NCI-H2081 (cell line): ENCODE measurements at regions not wholly inside any gene's neighbourhood (a gene's known extent, or its start where the extent isn't known, plus 50 kb on each side); places are given as distances from the start of the nearest gene placed in this dataset.
"Not testable (repeated sequence)": the region's sequence is repeated elsewhere in the genome, so short reads cannot be mapped to it uniquely, and the experiment has no call there.

Experiments
- DNase-seq, 2 experiments: peaks; one replicate each; lab custom pipeline; 2025; lab: John Stamatoyannopoulos, UW

DNA sequence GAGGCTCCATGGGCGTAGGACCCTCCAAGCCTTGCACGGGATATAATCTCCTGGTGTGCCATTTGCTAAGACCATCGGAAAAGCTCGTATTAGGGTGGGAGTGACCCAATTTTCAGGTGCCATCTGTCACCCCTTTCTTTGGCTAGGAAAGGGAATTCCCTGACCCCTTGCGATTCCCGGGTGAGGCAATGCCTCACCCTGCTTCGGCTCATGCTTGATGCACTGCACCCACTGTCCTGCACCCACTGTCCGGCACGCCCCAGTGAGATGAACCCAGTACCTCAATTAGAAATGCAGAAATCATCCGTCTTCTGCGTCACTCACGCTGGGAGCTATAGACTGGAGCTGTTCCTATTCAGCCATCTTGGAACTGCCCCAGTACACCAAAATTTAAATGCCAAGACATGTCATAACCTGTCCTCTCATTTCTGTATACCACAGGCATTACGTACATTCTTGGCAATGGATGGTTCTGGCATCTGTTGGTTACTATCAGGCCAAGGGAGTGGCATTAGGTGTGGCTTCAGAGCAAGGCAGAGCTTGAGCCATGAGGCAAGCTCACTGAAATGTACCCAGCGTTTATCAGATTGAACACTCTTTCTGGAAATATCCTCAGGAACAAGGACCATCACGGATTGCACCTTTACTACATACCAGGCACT is 95.4 kb upstream of the GALNT18 start:
- no peak for DNase-seq

DNA sequence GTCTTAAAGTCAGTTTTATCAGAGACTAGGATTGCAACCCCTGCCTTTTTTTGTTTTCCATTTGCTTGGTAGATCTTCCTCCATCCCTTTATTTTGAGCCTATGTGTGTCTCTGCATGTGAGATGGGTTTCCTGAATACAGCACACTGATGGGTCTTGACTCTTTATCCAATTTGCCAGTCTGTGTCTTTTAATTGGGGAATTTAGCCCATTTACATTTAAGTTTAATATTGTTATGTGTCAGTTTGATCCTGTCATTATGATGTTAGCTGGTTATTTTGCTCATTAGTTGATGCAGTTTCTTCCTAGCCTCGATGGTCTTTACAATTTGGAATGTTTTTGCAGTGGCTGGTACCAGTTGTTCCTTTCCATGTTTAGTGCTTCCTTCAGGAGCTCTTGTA is 93.3 kb upstream of the GALNT18 start:
- DNase-seq, result not testable (repeated sequence)

DNA sequence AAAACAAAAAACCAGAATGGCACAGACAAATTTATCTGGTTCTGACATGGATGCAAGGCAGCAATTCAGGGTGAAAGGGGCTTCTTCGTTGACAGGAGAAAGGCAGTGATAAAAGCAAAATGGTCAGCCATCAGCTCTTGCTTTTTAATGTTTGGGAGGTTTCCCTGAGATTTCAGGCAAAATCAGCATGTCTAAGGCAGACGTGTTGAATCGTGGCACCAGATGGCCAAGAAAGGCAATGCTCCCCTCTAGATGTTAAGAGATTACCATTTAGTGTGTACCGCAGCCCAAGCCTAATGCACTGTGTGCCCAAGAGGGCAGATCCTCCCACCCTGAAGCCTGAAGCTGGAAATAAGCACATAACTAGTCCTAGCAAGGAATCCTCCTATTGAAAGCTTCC is 88.8 kb upstream of the GALNT18 start:
- no peak for DNase-seq

DNA sequence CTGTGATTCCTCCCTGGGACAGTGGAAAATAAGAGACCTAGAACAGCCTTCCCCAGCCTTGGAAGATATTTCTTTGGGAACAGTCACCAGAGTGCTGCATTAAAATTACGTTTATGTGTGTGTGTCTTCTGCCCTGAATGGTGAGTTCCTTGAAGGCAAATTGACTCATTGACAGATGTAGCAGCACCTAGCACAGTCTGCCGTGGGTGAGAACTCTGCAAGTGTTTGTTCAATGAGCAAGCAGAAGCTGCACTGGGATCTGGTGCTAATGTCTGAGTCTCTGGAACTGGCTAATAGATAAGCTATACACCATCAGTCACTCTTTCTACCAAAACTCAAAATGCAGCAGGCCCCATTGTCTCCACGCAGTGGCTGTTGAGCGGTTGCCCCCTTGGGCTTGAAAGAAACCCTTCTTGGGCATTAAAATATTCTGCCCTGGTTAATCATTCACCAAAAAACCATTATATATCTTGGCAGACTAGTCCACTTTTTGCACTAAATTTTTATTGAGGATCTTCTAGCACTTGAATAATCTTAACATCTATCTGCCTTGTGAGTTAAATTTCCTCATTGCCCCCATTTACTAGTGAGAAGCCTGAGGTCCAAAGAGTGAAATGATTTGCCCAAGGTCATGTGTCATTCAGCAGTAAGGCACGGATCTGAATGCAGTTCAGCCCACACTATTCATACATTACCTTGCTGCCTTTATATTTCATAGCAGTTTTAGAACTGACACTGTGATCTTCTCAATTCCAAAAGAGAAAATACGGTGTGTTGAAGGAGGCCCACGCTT is 87.8 kb upstream of the GALNT18 start:
- DNase-seq, result no peak

DNA sequence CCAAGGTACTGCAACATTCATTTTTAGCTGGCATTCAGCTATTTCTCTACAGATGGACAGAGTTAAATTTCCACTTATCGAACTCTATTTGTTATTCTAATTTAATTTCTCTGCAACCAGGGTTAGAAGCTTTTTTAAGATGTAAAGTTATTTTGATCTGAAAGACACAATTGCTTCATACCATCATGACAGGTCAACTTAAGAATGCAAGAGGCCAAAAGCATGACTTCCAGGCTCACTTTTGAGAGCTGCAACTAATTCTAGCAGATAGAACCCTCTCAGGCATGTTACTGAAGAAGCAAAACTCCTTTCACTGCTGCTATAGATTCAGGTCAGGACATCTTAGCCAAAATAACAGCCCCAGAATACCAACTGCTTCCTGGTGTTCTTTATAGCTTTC is 86.5 kb upstream of the GALNT18 start:
- no peak for DNase-seq

- DNase-seq, result no peak
Observed at GRCh38 chr11:11706028-11706427, 84.2 kb upstream of the GALNT18 start.

GRCh38 chr11:11703885-11704284 is 82.1 kb upstream of the GALNT18 start:
- no peak for DNase-seq

- no peak for DNase-seq
Observed at GRCh38 chr11:11701070-11701469, 79.3 kb upstream of the GALNT18 start.

DNA sequence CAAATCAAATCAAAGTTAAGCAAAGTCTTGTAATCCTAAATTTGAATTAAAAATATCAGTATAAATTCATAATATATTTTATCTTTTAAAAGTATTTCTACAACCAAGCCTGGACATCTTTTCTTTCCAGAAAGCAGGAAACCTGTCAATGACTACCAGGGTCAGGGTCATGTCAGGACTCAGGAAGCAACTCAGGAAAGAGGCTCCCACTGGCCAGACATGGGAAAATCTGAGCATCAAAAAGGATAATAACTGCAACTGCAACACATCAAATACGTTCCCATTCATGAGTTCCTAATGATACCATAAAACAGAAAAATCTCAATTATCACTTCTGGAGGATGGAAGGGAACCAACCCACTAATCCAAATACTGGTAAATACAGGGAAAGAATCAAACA is 76.0 kb upstream of the GALNT18 start:
- no peak for DNase-seq

DNA sequence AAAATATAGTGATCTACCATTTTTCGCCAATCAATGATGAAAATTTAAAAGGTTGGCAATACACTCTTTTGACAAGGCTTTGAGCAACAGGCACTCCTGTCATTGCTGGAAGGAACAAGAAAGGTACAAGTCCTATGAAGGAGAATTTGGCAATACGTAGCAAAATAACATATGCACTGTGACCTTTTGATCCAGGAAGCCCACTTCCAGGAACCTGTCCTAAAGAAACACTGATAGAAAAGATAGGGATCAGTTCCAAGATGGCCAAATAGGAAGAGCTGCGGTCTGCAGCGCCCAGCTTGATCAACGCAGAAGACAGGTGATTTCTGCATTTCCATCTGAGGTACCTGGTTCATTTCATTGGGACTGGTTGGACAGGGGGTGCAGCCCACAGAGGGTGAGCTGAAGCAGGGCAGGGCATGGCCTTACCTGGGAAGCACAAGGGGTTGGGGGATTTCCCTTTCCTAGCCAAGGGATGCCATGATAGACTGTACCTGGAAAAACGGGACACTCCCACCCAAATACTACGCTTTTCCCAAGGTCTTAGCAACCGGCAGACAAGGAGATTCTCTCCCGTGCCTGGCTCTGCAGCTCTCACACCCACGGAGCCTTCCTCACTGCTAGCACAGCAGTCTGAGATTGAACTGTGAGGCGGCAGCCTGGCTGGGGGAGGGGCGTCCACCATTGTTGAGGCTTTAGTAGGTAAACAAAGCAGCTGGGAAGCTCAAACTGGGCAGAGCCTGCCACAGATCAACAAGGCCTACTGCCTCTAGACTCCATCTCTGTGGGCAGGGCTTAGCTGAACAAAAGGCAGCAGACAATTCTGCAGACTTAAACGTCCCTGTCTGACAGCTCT is 69.7 kb upstream of the GALNT18 start:
- DNase-seq, result peak in 1 of 2 experiments; percentile 19

GRCh38 chr11:11681536-11681935 is 59.7 kb upstream of the GALNT18 start:
- DNase-seq, result no peak

DNA sequence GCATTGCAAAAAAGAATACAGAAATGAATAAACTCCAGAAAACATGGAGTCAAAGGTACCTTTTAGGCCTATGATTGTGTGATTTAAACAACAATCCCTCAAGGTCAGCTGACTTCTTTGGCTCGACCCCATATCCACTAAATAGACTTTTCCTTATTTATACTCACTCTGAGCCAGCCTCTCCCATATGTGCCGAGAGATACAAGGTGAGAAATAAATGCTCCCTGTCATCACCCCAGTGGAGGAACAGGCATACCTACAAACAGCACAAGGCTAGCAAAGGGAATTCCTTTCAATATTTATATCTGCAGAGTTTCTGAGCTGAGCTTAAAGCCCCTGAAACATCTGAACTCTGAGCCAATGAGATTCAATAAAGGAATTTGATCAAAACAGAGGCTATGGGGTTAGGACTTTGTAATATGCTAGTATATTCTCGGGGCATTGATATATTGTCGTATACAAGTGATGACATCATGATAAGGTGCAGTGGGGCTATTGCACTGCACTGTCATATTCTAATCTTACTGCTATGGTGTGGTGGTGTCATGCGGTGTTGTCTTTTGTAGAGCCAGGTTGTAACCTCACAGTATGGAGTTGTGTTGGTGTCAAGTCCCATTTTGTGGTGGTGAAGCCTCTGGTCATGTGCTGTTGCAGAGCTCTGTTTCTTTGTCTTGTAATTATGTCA is 56.0 kb upstream of the GALNT18 start:
- no peak for DNase-seq

- no peak for DNase-seq
Observed at GRCh38 chr11:11675671-11676181, 53.9 kb upstream of the GALNT18 start.

DNA sequence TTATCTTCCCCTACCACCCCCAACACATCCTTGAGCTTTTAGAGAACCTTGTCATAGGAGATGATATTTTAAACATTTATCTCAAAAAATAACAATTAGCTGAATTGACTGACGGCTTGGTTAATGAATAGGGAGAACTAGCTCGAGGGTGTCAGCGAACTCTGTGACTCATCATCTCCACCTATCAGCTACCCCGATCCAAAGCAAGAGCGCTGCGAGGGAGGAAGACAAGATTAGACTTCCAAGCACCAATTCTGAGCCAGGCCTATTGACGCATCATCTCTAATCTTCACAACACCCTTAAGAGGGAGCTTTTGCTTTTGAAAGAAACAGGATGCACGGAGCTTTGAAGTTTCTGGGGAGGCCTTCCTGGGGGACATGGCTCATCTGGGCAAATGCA is 51.0 kb upstream of the GALNT18 start:
- no peak for DNase-seq

DNA sequence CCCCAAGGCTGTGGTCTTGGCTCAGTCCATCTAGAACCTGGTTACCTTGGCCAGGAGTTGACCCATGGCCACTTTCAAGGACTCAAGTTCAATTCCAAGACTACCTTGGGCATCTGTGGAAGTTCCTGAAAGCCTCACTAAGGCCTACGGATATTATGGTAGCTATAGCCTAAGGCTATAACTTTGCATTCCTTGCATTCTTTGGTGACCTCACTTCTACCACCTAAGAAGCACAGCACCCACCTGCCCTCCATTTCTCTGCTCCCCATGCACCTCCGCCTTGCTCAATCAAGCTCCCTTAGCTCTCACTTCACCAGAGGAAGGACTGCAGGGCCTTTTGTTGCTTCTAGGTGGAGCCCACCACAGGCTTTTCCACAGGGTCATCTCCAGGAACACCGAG is 50.3 kb upstream of the GALNT18 start:
- DNase-seq, result no peak
